ENCODE measurements at regions not wholly inside any gene's neighbourhood (a gene's known extent, or its start where the extent isn't known, plus 50 kb on each side); places are given as distances from the start of the nearest gene placed in this dataset.

GRCh38 chr2:78775291-78775690 is 250.2 kb upstream of the REG3G start:
- H3K27ac ChIP-seq (ENCODE audit: low read depth, low read length) = no peak overlapping the region
- no peak overlapping the region for H2AFZ ChIP-seq (ENCODE audit: insufficient read depth, low read length, poor library complexity)
- no peak overlapping the region for H4K91ac ChIP-seq (ENCODE audit: low read depth, low read length)
- no peak overlapping the region for H3K14ac ChIP-seq (ENCODE audit: low read length)
- H3K79me1 ChIP-seq (ENCODE audit: low read length) = no peaks in the 10 kb centered on the region
- H3K9ac ChIP-seq (ENCODE audit: low read length) = no peak overlapping the region
- no peaks in the 10 kb centered on the region for H3K36me3 ChIP-seq (ENCODE audit: control insufficient read depth in 1 of 2, insufficient read depth in 2 of 2, low read length in 2 of 2)
- no peak overlapping the region for H4K8ac ChIP-seq (ENCODE audit: low read depth, low read length)
- no peak overlapping the region for H4K12ac ChIP-seq (ENCODE audit: low read depth, low read length)
- no peak overlapping the region for H3K4me3 ChIP-seq (ENCODE audit: low read depth, low read length)
- no peak overlapping the region for H2BK120ac ChIP-seq (ENCODE audit: insufficient read depth, low read length, poor library complexity)
- no peaks in the 10 kb centered on the region for H3K9me3 ChIP-seq (ENCODE audit: insufficient read depth, low read depth, low read length)
- WGBS (ENCODE audit: extremely low coverage, insufficient coverage, insufficient read length) = no CpG with 5 or more reads among the region's 4 CpGs
- H3K79me2 ChIP-seq (ENCODE audit: control insufficient read depth, insufficient read depth, low read length, poor library complexity) = no peaks in the 10 kb centered on the region
- no peak overlapping the region for H3K23ac ChIP-seq (ENCODE audit: low read length)
- H3K4me2 ChIP-seq (ENCODE audit: low read length) = no peak overlapping the region
- H3K18ac ChIP-seq (ENCODE audit: low read length) = no peak overlapping the region
- no peak overlapping the region for H2AK5ac ChIP-seq (ENCODE audit: low read length)
- DNase-seq = no peak
- no peaks in the 10 kb centered on the region for H3K4me1 ChIP-seq (ENCODE audit: control insufficient read depth in 1 of 2, insufficient read depth in 2 of 2, low read length in 2 of 2)
- no peaks in the 10 kb centered on the region for H3K27me3 ChIP-seq (ENCODE audit: insufficient read depth, low read length)
- H3K4ac ChIP-seq (ENCODE audit: low read depth, low read length) = no peak overlapping the region
- H2BK12ac ChIP-seq (ENCODE audit: low read length) = no peak overlapping the region
- H2BK5ac ChIP-seq (ENCODE audit: low read depth, low read length, poor library complexity) = no peak overlapping the region

- WGBS (ENCODE audit: extremely low coverage, insufficient coverage, insufficient read length) = no CpG with 5 or more reads among the region's 69 CpGs
- no peak overlapping the region for H3K27ac ChIP-seq (ENCODE audit: low read depth, low read length)
Measured at GRCh38 chr2:78778756-78779510, 246.6 kb upstream of the REG3G start.

GRCh38 chr2:78779761-78780160 is 245.7 kb upstream of the REG3G start:
- Histone ChIP-seq H3K9ac (ENCODE audit: low read length) (no peak overlapping the region), H4K91ac (ENCODE audit: low read depth, low read length) (no peak overlapping the region), H3K9me3 (ENCODE audit: insufficient read depth, low read depth, low read length) (no peaks in the 10 kb centered on the region), H3K79me2 (ENCODE audit: control insufficient read depth, insufficient read depth, low read length, poor library complexity) (no peaks in the 10 kb centered on the region), H3K27ac (ENCODE audit: low read depth, low read length) (no peak overlapping the region), H2BK120ac (ENCODE audit: insufficient read depth, low read length, poor library complexity) (no peak overlapping the region), H3K4ac (ENCODE audit: low read depth, low read length) (no peak overlapping the region), H2BK12ac (ENCODE audit: low read length) (no peak overlapping the region), H3K23ac (ENCODE audit: low read length) (no peak overlapping the region), H2AK5ac (ENCODE audit: low read length) (no peak overlapping the region), H2AFZ (ENCODE audit: insufficient read depth, low read length, poor library complexity) (no peak overlapping the region), H3K18ac (ENCODE audit: low read length) (no peak overlapping the region), H3K27me3 (ENCODE audit: insufficient read depth, low read length) (no peaks in the 10 kb centered on the region), H2BK5ac (ENCODE audit: low read depth, low read length, poor library complexity) (no peak overlapping the region), H3K36me3 (ENCODE audit: control insufficient read depth in 1 of 2, insufficient read depth in 2 of 2, low read length in 2 of 2) (no peaks in the 10 kb centered on the region), H3K4me1 (ENCODE audit: control insufficient read depth in 1 of 2, insufficient read depth in 2 of 2, low read length in 2 of 2) (no peaks in the 10 kb centered on the region), H4K12ac (ENCODE audit: low read depth, low read length) (no peak overlapping the region), H3K4me2 (ENCODE audit: low read length) (no peak overlapping the region), H3K79me1 (ENCODE audit: low read length) (no peaks in the 10 kb centered on the region), H3K14ac (ENCODE audit: low read length) (no peak overlapping the region), H3K4me3 (ENCODE audit: low read depth, low read length) (no peak overlapping the region), H4K8ac (ENCODE audit: low read depth, low read length) (no peak overlapping the region)
- DNase-seq = no peak
- no CpG with 5 or more reads among the region's 12 CpGs for WGBS (ENCODE audit: extremely low coverage, insufficient coverage, insufficient read length)

More at GRCh38 chr2:78778756-78779510, 246.6 kb upstream of the REG3G start:
- H3K4me3 ChIP-seq (ENCODE audit: low read depth, low read length) = no peak overlapping the region
- no peak overlapping the region for H3K4me2 ChIP-seq (ENCODE audit: low read length)
- no peaks in the 10 kb centered on the region for H3K9me3 ChIP-seq (ENCODE audit: insufficient read depth, low read depth, low read length)
- no peak overlapping the region for H4K8ac ChIP-seq (ENCODE audit: low read depth, low read length)
- H3K4me1 ChIP-seq (ENCODE audit: control insufficient read depth in 1 of 2, insufficient read depth in 2 of 2, low read length in 2 of 2) = no peaks in the 10 kb centered on the region
- H3K79me1 ChIP-seq (ENCODE audit: low read length) = no peaks in the 10 kb centered on the region
- no peak overlapping the region for H3K18ac ChIP-seq (ENCODE audit: low read length)
- H4K91ac ChIP-seq (ENCODE audit: low read depth, low read length) = no peak overlapping the region
- no peak overlapping the region for H2BK5ac ChIP-seq (ENCODE audit: low read depth, low read length, poor library complexity)
- no peak overlapping the region for H3K9ac ChIP-seq (ENCODE audit: low read length)
- no peak overlapping the region for H3K23ac ChIP-seq (ENCODE audit: low read length)
- H3K27me3 ChIP-seq (ENCODE audit: insufficient read depth, low read length) = no peaks in the 10 kb centered on the region
- no peak overlapping the region for H3K4ac ChIP-seq (ENCODE audit: low read depth, low read length)
- H2BK120ac ChIP-seq (ENCODE audit: insufficient read depth, low read length, poor library complexity) = no peak overlapping the region
- no peak overlapping the region for H4K12ac ChIP-seq (ENCODE audit: low read depth, low read length)
- no peak overlapping the region for H2BK12ac ChIP-seq (ENCODE audit: low read length)
- peak in 1 of 2 donors; percentile 12 for DNase-seq
- H2AK5ac ChIP-seq (ENCODE audit: low read length) = no peak overlapping the region
- H3K36me3 ChIP-seq (ENCODE audit: control insufficient read depth in 1 of 2, insufficient read depth in 2 of 2, low read length in 2 of 2) = no peaks in the 10 kb centered on the region
- no peaks in the 10 kb centered on the region for H3K79me2 ChIP-seq (ENCODE audit: control insufficient read depth, insufficient read depth, low read length, poor library complexity)
- H3K14ac ChIP-seq (ENCODE audit: low read length) = no peak overlapping the region
- H2AFZ ChIP-seq (ENCODE audit: insufficient read depth, low read length, poor library complexity) = no peak overlapping the region

- H3K4me3 ChIP-seq (ENCODE audit: low read depth, low read length) = no peak overlapping the region
- DNase-seq = no peak
- H3K79me2 ChIP-seq (ENCODE audit: control insufficient read depth, insufficient read depth, low read length, poor library complexity) = no peaks in the 10 kb centered on the region
- no peak overlapping the region for H2AFZ ChIP-seq (ENCODE audit: insufficient read depth, low read length, poor library complexity)
- H3K4ac ChIP-seq (ENCODE audit: low read depth, low read length) = no peak overlapping the region
- no peak overlapping the region for H4K91ac ChIP-seq (ENCODE audit: low read depth, low read length)
- no peak overlapping the region for H2AK5ac ChIP-seq (ENCODE audit: low read length)
- no peak overlapping the region for H3K9ac ChIP-seq (ENCODE audit: low read length)
- no peak overlapping the region for H4K12ac ChIP-seq (ENCODE audit: low read depth, low read length)
- no peak overlapping the region for H3K4me2 ChIP-seq (ENCODE audit: low read length)
- no peak overlapping the region for H4K8ac ChIP-seq (ENCODE audit: low read depth, low read length)
- H3K79me1 ChIP-seq (ENCODE audit: low read length) = no peaks in the 10 kb centered on the region
- no peak overlapping the region for H2BK120ac ChIP-seq (ENCODE audit: insufficient read depth, low read length, poor library complexity)
- H3K27ac ChIP-seq (ENCODE audit: low read depth, low read length) = no peak overlapping the region
- no peaks in the 10 kb centered on the region for H3K27me3 ChIP-seq (ENCODE audit: insufficient read depth, low read length)
- no CpG with 5 or more reads among the region's 5 CpGs for WGBS (ENCODE audit: extremely low coverage, insufficient coverage, insufficient read length)
- H2BK12ac ChIP-seq (ENCODE audit: low read length) = no peak overlapping the region
- no peaks in the 10 kb centered on the region for H3K36me3 ChIP-seq (ENCODE audit: control insufficient read depth in 1 of 2, insufficient read depth in 2 of 2, low read length in 2 of 2)
- H3K23ac ChIP-seq (ENCODE audit: low read length) = no peak overlapping the region
- no peaks in the 10 kb centered on the region for H3K4me1 ChIP-seq (ENCODE audit: control insufficient read depth in 1 of 2, insufficient read depth in 2 of 2, low read length in 2 of 2)
- no peaks in the 10 kb centered on the region for H3K9me3 ChIP-seq (ENCODE audit: insufficient read depth, low read depth, low read length)
- no peak overlapping the region for H2BK5ac ChIP-seq (ENCODE audit: low read depth, low read length, poor library complexity)
- no peak overlapping the region for H3K14ac ChIP-seq (ENCODE audit: low read length)
- no peak overlapping the region for H3K18ac ChIP-seq (ENCODE audit: low read length)
Measured at GRCh38 chr2:78780256-78780655, 245.2 kb upstream of the REG3G start.

All from trophoblast cell (in vitro differentiated cells and primary cell).